HCEC 1CT (cell line): ENCODE measurements at regions not wholly inside any gene's neighbourhood (a gene's known extent, or its start where the extent isn't known, plus 50 kb on each side); places are given as distances from the start of the nearest gene placed in this dataset.
"Not testable (repeated sequence)": the region's sequence is repeated elsewhere in the genome, so short reads cannot be mapped to it uniquely, and the experiment has no call there.

Experiments
- DNase-seq: peaks from one replicate; pipeline ENCODE4 v3.0.0-alpha.2; 2017

DNA sequence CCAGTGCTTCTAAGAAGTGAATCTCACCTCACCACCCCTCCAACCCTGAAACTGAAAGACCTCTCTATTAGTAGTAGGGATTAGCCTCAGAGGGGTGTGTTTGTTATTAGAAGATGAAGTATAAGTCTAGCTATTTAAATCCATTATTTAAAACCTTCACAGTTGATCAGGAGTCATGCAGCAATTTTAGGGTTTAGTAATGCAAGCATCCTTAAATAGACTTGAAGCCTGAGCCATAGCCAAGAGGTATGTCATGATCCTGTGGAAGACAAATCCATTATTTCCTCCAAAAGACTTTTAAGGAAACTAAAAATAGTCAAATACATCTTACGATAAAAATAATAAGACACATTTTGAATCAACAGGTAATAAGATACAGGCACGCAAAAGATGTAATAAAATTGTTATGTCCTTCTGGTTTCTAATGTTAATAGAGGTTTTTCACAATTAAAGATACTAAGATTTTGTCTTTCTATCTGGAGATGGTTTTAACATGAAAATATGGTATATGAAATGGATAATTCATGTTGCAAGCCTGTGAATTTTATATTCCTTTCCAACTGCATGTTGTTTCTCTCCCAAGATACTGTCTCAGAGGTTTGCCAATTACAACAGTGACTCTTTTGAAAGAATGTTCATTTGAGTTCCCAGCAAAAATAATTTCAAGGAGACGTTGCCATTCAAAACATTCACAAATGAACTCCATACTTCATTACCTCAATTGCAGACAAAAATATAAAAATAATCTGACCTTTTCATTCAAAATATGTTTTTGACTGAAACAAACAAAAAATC is 68.0 kb downstream of the LUZP4 start:
- DNase-seq = no peak

DNA sequence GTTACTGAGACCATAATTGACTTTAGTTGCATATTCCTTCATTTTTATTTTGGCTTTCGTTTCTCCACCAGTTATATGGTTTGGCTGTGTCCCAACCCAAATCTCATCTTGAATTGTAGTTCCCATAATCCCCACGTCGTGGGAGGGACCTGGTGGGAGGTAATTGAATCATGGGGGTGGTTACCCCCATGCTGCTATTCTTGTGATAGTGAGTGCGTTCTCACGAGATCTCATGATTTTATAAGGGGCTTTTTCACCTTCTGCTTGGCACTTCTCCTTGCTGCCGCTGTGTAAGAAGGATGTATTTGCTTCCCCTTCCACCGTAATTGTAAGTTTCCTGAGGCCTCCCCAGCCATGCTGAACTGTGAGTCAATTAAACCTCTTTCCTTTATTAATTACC is 70.0 kb downstream of the LUZP4 start:
- DNase-seq = not testable (repeated sequence)

DNA sequence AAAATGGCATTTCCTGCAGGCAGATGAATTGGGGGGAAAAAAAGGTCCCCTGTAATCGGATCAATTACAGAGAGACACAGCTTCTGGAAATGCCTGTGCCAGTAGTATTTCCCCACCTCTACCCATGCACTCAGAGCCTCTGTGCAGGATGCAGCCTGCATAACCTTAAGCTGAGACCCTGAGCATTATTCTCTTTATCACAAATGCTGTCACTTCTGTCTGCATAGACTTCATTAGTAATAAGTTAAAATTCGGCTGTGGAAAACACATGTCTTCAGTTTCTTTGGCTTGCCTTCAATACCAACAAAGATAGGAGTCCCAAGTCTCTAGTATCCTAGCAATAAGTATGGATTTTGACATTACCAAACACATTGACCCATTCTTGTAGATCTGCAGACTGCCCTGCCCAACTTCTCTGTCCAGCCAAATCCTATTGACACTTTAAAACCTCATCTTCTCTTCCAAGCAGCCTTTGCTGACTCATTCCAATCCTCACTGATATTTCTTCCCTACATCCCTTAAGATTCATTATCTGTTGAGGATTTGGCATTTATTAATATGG is 70.8 kb downstream of the LUZP4 start:
- no peak for DNase-seq

DNA sequence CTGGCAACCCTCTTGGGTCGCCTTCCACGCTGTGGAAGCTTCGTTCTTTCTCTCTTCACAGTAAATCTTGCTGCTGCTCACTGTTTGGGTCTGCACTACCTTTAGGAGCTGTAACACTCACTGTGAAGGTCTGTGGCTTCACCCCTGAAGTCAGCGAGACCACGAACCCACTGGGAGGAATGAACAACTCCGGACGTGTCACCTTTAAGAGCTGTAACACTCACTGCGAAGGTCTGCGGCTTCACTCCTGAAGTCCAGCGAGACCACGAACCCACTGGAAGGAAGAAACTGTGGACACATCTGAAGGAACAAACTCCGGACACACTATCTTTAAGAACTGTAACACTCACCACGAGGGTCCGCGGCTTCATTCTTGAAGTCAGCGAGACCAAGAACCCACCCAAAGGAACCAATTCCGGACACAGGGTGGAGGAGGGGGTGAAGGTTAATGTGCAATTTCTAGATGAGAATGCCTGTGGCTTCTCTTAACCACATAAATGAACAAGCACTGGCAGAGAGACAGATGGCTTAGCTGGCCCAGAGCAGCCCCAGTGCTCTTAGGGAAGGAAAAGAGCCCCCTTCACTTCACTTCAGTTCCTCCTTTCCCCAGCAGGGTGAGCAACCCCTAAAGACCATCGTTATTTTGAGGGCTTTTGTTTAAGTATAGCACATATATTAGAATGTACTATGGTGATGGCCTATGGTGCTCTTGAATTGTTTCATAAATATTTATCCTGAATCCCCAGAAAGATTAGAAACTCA is 73.0 kb downstream of the LUZP4 start:
- DNase-seq = no peak

DNA sequence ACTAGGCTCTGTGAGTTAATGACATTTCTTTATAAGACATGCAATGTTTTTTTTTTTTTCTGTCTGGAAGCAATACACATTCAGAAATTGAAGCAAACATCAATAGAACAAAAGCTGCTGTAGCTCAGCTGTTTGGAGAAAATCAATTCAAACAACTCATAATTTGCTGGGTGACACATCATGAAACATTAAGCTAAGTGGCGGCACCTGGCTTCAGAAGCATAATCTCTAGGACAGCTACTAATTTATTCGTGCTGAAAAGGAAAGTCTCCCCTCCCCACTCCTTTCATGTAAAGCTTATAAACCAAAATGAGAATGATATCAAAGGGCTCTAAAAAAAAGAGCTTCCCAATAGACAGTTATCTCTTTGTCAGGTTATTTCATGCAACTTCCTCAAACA is 73.9 kb downstream of the LUZP4 start:
- DNase-seq = no peak

DNA sequence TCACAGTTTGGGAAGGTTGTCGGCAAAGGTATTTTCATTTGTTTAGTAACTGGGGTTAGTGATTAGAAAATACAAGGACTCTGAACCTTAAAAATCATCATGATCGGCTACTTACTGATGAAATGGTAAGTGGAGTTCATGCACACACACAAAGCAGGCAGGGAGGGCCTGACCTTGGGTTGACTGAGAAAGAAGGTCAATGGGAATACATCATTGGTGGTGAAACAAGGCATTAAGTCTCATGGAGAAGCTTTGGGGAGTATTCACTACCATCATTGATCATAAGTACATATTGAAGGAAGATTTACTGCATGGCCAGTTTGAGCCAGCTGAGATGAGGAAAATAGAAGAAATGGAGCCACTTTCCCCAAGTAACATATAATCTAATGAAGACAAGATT is 74.4 kb downstream of the LUZP4 start:
- DNase-seq = no peak

DNA sequence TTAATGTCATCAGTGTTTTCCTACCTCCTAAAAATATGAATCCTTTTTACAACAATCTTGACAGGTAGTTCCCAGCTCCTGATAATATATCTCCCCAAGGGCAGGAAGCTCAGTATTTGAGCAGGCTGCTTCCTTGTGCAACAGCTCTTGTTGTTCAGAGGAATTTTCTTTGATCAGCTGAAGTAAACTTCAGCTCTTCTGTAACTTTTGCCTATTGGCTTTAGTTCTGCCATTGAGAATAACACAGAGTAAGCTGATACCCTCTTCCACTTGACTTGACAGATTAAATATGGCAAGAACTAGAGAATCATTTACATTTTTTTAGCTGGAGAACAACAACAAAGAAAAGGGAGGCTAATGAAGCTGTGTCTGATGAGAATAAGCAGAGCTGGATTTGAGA is 75.2 kb downstream of the LUZP4 start:
- DNase-seq = no peak

DNA sequence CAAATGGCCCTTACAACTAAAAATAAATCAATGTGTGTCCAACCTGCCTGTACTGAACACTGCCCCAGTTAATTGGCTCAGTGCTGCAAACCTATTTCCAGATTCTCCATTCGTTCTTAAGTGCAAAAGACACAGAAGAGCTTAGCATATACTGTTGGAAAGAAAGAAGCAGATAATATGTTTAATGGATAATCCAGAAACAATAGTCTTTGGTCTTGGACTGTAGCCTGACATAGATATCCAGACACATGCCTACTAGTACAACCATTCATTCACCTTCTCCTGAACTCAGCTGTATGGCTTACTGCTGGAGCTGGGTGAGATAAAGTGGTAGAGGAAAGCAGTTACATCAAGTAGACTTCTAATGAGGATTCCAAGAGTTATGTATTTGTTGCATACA is 77.0 kb downstream of the LUZP4 start:
- no peak for DNase-seq

DNA sequence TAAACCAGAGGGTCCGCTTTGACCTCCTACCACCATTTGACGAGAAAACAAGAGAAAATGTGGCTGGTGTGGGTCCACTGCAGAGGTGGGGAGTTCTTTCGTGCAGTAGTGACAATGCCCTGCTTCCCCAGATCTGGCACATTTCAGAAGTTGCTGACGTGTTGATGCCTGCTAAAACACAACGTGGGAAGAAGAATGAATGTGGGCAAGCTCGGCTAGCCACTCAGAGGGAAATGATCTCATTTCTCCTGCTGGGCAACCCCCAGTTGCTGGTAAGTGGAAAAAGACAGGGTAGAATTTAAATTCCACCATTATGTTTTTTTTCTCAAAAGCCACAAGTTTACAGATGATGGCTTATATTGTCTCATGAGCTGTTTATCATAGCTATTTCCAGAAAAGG is 77.9 kb downstream of the LUZP4 start:
- DNase-seq = no peak

DNA sequence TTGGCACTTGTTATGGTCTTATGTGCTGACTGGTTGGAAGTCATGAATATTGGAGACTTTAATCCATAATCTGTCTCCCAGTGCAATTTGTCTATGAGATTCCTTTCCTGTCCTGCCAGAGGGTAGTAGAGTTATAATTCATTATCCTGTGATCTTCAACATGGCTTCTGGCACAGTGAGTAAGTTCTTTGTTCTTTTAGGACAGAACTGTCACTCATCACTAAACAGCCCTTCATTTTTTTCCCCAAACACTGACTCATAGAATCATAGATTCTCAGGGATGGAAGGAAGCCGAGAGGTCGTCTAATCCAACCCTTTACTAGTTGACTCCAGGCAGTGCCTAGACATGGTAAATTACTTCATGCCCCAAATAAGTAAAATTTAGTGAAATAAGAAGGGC is 78.4 kb downstream of the LUZP4 start:
- no peak for DNase-seq

DNA sequence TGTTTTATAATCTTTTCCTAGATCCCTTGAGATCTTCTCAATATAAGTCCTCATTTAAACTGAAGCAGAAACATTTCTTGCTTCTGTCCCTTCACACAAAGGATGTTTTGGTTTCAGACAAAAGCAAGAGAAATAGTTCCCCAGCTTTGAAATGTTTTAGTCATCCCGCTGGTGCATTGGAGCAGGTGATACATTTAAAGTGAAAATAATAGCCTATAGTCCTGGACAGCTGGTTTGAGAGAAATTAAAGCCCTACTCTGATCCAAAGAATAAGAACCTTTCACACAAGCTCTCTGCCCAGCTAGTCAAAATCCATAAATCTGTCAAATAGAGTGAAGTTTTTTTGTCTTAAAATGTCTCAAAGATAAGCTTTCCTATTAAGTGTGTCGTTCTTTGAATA is 79.4 kb downstream of the LUZP4 start:
- no peak for DNase-seq

DNA sequence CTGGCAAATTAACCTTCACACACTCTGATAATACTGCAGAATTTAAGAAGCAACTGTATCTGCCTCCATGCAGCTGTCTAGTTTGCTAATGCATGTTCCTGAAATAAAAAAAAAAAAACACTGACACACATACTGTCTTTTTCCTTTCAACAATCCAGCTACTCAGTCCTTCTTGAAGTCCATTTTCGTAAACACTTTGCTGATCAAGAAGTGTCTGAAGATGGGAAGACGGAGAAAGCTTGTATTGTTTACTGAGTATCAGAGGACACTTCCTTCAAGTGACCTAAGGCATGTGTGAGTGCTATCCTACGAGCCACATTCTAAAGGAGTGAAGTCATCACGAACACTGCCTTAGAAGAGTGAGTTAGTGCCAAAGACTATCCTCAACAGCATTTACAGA is 82.6 kb downstream of the LUZP4 start:
- DNase-seq = peak; percentile 54

DNA sequence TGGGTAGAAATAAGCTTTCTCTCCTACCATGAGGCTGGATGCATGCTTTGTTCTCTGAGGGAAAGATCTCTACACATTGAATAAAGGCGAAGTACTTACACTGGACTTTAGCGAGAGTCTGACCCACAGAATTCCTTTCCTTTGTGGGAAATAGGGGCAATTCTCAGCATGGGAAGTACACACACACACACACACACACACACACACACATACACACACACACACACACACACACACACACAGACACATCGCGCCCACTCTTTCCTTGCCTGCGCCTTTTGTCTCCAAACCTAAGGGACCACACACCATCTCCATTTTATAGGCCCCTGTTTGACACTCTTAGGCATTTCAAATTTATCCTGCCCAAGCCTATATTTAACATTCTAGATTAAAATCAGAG is 83.8 kb downstream of the LUZP4 start:
- DNase-seq = no peak

DNA sequence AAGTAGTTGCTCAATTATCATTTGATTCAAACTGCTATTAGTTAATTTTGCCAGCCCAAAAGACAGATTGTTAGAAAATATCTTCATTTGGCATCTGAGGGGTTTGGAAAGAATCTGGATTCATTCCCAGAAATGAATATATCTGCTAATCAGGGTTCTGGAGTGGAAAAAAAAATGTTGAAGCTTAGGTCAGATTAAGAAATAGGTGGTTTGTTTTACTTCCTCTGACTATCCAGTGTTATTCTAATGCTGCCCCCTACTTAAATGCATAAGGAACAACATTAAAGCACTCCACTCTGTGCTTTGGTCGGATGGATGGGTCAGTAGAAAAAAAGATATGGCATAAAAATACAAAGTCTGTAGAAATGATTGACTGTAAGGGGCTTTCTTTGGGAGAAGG is 89.0 kb downstream of the LUZP4 start:
- DNase-seq = peak; percentile 36

DNA sequence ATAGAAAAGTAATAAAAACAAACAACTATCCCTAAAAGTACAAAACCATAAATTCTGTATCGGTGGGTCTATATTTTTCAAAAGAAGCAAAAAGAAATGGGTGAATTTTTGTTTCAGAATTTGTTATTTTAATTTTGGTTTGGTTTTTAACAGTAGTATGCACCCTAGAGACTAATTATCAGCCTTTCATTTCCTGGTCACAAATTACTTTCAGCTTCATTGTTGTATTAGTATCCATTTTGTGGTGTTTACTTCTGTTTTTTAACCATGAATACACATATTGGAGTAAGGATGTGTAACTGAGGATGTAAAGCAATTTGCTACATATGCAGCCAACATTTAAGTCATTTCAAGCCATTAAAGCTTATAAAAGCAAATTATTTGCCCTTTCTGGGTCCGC is 97.8 kb downstream of the LUZP4 start:
- DNase-seq = no peak

DNA sequence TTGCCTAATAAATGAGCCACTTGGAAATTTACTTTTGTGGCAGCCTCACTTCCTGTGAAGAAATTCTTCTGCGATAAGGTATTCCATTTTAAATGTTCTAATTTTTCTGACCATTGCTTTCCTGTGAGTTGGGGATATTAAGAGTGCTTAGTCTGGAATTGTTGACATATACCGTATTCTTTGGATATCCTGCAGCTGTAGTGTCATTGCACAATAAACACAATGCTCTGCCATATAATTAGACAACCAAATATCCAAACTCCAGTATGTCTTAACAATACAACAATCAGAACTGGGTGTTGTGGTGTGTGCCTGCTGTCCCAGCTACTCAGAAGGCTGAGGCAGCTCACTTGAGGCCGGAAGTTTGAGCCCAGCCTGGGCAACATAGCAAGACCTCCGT is 99.4 kb downstream of the LUZP4 start:
- peak; percentile 37 for DNase-seq

DNA sequence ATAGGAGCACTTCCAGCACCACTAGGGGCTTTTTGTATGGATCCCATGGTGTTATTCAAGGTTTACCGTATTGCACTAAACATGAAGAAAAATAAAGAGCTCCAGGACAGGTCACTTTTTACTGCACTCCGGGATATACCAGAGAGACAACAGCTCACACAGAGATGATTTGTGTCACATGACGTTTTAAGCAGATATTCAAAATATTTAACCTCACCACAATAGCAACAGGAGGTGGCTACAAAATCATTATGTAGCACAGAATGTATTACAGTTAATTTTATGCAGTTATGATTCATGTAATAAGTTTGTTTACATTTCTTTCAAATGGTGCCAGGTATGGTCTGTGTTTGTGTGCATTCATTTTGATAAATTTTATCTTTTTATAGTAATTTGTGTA is 100.6 kb downstream of the LUZP4 start:
- DNase-seq = no peak

DNA sequence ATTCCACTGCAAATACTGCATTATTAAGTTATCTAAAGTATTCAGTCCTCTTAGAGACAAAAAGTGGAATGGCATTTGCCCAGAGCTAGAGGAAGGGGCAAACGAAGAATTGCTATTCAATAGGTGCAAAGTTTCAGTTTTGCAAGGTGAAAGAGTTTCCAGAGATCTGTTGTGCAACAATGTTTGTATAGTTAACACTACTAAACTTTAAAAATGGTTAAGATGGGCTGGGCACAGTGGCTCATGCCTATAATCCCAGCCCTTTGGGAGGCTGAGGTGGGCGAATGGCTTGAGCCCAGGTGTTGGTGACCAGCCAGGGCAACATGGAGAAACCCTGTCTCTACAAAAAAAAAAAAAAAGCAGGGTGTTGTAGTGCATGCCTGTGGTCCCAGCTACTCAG is 102.5 kb downstream of the LUZP4 start:
- no peak for DNase-seq

DNA sequence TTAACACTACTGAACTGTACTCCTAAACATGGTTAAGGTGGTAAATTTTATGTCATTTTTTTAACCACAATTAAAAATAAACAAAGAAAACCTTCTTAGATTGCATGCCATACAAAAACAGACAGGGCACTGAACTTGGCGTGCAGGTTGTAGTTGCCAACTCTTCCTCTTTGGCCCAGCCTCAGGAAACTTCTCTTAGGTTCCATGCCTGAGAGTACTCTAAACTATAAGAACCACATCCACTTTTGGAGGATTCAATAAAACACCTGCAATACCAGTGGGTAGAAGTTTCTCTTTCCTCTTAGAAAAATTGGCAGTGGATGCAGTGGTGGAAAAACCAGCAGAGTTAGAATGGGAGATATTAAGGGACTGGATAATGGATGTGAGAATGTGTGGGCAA is 103.4 kb downstream of the LUZP4 start:
- no peak for DNase-seq

DNA sequence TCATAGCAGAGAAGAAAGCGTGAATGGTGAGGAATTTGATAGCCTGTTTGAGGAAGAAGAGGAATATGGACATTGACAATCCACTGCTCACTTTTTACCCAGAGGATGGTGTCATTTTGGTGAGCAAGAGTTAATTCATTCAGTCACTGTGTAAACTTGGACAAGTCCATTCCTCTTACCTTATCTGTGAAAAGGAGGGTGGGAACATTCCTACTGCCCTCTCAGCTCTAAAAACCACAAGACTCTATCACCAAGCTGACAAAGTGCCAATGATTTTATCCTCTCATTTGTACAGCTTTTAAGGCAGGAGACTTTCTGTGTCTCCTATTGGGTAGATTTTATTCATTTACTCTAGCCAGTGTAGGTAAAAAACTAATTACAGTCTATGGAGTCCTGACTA is 103.8 kb downstream of the LUZP4 start:
- peak; percentile 7 for DNase-seq

DNA sequence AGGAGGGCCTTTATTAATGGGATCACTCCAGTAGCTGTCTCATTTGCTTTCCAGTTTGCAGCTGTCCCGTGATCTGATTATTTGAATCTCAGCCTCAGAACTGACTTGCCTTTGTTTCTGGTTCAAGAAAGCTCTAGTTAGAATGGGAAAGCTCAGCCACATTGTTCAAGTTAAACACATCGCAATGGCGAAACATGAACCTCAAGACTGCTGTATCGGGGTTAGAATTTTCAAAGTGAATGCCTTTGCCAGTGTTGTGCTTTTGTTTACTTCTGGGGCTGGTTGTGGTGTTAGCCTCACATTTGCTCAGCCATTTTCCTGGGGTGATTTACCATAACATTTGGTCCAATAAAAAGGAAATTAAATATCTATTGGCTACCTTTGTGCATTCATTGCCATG is 105.3 kb downstream of the LUZP4 start:
- DNase-seq = not testable (repeated sequence)

DNA sequence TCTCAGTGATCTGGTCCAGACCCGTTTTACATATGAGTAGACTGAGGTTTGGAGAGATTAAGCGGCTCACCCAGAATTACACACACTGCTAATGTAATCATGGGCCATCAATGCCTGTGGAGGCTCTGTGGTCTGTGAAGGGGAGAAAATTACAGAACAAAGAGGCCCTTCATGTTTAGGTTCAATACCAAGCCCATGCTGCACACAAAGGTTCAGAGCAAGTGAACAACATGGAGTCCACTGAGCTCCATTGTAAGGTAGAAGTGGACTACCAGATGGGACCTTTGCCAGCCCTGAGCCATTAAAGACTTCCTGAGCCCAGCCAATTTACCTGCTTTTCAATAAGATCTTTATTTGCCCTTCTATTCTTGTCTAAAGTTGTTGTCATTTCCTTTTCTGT is 109.8 kb downstream of the LUZP4 start:
- DNase-seq = no peak

DNA sequence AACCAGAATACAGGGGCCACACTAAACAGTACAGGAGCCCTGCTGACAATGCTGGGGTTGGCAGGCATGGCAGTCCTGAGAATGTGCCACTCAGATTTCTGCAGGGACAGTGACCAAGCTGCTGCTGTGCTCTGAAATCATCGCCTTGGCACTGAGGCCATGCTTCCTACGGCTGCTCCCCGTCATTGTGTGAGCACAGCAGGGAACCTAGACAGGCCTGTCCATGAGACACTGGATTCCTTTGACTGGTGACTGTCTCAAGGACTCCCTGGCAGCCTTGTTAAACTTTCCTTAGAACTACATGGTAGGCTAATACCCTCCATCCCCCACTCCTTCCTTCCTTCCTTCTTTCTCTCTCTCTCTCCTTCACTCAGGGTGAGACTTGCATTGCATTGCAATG is 111.4 kb downstream of the LUZP4 start:
- no peak for DNase-seq

DNA sequence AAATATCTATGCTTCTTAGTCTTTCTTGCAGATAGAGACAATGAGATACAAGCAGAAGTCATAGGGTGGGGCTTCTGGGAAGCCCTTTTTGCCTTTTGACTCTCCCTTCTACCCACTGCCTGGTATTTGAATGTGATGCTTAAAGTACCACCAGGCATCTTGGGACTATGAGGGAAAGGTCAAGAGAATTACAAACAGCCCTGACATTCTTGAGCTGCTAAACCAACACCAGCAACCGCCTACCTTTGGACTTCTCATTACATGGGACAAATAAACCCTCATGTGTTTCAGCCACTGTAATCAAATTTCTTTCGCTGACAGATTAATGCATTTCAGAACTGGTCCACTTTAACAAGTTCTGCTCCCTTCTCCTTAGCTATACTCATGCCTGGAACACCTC is 112.8 kb downstream of the LUZP4 start:
- DNase-seq = no peak
